ENCODE measurements at regions not wholly inside any gene's neighbourhood (a gene's known extent, or its start where the extent isn't known, plus 50 kb on each side); places are given as distances from the start of the nearest gene placed in this dataset.

GRCh38 chr2:173763641-173764040, 201.5 kb downstream of the SP3 start:
- no peak for TF ChIP-seq POLR2A (IDR thresholded peaks at IDR 0.05)
- TF ChIP-seq, protein P1, sequence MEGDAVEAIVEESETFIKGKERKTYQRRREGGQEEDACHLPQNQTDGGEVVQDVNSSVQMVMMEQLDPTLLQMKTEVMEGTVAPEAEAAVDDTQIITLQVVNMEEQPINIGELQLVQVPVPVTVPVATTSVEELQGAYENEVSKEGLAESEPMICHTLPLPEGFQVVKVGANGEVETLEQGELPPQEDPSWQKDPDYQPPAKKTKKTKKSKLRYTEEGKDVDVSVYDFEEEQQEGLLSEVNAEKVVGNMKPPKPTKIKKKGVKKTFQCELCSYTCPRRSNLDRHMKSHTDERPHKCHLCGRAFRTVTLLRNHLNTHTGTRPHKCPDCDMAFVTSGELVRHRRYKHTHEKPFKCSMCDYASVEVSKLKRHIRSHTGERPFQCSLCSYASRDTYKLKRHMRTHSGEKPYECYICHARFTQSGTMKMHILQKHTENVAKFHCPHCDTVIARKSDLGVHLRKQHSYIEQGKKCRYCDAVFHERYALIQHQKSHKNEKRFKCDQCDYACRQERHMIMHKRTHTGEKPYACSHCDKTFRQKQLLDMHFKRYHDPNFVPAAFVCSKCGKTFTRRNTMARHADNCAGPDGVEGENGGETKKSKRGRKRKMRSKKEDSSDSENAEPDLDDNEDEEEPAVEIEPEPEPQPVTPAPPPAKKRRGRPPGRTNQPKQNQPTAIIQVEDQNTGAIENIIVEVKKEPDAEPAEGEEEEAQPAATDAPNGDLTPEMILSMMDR (IDR thresholded peaks at IDR 0.05), result no peak
- TF ChIP-seq EP300 (IDR thresholded peaks at IDR 0.05), result no peak
- TF ChIP-seq POLR2AphosphoS5 (IDR thresholded peaks at IDR 0.05), result no peak

Data from gastroesophageal sphincter (tissue), 3 donors.